Body of pancreas (tissue), 4 donors: ENCODE measurements at regions not wholly inside any gene's neighbourhood (a gene's known extent, or its start where the extent isn't known, plus 50 kb on each side); places are given as distances from the start of the nearest gene placed in this dataset.

Source experiments
- ATAC-seq: fragments of 150-250 bp; one replicate; pipeline ENCODE4 v1.9.1; 2016
- DNase-seq, 4 donors: peaks; one replicate each; pipeline ENCODE4 v3.0.0-alpha.2; 2019
- H3K27ac ChIP-seq, 4 donors: fragments of 200-600 bp; sonication (generic); 1 replicate in 3 of 4; 2 replicates in 1 of 4; pipeline versions ENCODE4 v1.5.1 to v1.6.1; 2016 to 2019; ENCODE audit warnings: mild to moderate bottlenecking in 1 of 4, mixed read lengths in 1 of 4, moderate library complexity in 1 of 4
- H3K27me3 ChIP-seq, 2 donors: fragments of 200-600 bp; sonication (generic); one replicate each; pipeline ENCODE4 v1.6.0; 2016; ENCODE audit warnings: mild to moderate bottlenecking in 1 of 2
- H3K36me3 ChIP-seq, 2 donors: fragments of 200-600 bp; sonication (generic); replicated peaks in 1 of 2; 2 replicates each; pipeline ENCODE4 v1.5.1; 2016; ENCODE audit warnings: low read depth in 2 of 2; ENCODE audit not compliant: insufficient read depth in 1 of 2
- H3K4me1 ChIP-seq: fragments of 200-600 bp; sonication (generic); one replicate; pipeline ENCODE4 v1.6.0; 2016
- H3K4me3 ChIP-seq, 2 donors: fragments of 200-600 bp; sonication (generic); 1 replicate in 1 of 2; 2 replicates in 1 of 2; pipeline ENCODE4 v1.5.1; 2016 to 2019
- H3K9me3 ChIP-seq, 3 donors: fragments of 200-600 bp; sonication (generic); 1 replicate in 2 of 3; 2 replicates in 1 of 3; pipeline ENCODE4 v1.5.1; 2016
- POLR2A ChIP-seq, 3 donors: fragments of 450-650 bp; IDR thresholded peaks; one replicate each; pipeline ENCODE4 v1.6.1; 2016; ENCODE audit warnings: antibody characterized with exemption in 3 of 3, mild to moderate bottlenecking in 2 of 3
- WGBS, 2 donors: methylation state at CpG; one replicate each; pipeline ENCODE4 v1.1.5; 2017; 5-methylcytosine and 5-hydroxymethylcytosine counted together
- intact Hi-C: fragments of 100-400 bp; cut with DNase I; formaldehyde crosslinking; loops from one replicate; pipeline ENCODE4 v1.15.1; 2023
- TF ChIP-seq, protein P1 (sequence below), 7 experiments: fragments of 450-650 bp in 4 of 7; fragments of 200-600 bp in 3 of 7; sonication (generic) in 3 of 7; IDR thresholded peaks; one replicate each; pipeline ENCODE4 v1.5.1; 2016 to 2019; ENCODE audit warnings: antibody characterized with exemption in 7 of 7

GRCh38 chr10:10392511-10392910 is 625.2 kb upstream of the CELF2 start:
- intact Hi-C loops = no loop called here
- no peak overlapping the region for H3K27ac ChIP-seq
- DNase-seq (no peak), ATAC-seq (no peak)
- no peaks in the 10 kb centered on the region for H3K36me3 ChIP-seq
- no peaks in the 10 kb centered on the region for H3K4me1 ChIP-seq
- no peak overlapping the region for H3K4me3 ChIP-seq
- no peaks in the 10 kb centered on the region for H3K27me3 ChIP-seq
- WGBS, 2 donors = 73 to 76% methylated on average over 2 of the region's 2 CpGs
- no peaks in the 10 kb centered on the region for H3K9me3 ChIP-seq
- TF ChIP-seq, protein P1, sequence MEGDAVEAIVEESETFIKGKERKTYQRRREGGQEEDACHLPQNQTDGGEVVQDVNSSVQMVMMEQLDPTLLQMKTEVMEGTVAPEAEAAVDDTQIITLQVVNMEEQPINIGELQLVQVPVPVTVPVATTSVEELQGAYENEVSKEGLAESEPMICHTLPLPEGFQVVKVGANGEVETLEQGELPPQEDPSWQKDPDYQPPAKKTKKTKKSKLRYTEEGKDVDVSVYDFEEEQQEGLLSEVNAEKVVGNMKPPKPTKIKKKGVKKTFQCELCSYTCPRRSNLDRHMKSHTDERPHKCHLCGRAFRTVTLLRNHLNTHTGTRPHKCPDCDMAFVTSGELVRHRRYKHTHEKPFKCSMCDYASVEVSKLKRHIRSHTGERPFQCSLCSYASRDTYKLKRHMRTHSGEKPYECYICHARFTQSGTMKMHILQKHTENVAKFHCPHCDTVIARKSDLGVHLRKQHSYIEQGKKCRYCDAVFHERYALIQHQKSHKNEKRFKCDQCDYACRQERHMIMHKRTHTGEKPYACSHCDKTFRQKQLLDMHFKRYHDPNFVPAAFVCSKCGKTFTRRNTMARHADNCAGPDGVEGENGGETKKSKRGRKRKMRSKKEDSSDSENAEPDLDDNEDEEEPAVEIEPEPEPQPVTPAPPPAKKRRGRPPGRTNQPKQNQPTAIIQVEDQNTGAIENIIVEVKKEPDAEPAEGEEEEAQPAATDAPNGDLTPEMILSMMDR (IDR thresholded peaks at IDR 0.05) = no peak
- no peak for TF ChIP-seq POLR2A (IDR thresholded peaks at IDR 0.05)

DNA sequence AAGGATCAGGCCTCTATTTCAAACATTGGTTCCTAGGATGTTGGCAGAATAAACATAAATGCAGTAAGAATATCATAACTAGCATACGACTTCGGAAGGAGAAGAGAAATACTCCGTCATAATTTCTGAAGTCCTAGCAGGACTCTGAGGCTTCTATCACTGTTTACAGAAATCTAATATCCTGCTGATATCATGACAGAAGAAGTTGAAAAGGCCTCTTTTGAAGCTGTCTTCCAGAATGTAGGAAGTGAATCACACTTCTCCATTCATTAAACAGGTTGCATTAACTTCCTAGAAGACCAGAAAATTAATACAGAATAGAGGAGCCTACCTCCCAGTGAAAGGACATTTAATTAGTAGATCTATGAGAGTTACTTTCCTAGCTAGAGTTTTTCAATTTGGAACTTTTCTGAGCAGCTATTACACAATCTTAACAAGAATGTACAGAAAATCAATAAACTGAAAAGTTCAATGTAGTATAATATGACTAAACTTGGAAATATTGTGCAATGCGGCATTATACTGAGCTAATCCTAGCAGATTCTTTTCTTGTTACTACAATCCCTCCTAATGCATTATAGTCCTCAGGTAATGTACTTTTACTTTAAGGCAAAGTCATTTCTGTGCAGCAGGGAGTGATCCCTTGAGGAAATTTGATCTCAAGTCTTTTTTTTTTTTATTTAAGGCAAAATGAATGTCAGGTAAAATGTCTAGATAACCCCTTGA is 622.6 kb upstream of the CELF2 start:
- no peak overlapping the region for H3K4me3 ChIP-seq
- H3K36me3 ChIP-seq = no peaks in the 10 kb centered on the region
- H3K4me1 ChIP-seq = no peaks in the 10 kb centered on the region
- H3K27me3 ChIP-seq = no peaks in the 10 kb centered on the region
- TF ChIP-seq, protein P1 (IDR thresholded peaks at IDR 0.05) = no peak
- TF ChIP-seq POLR2A (IDR thresholded peaks at IDR 0.05) = no peak
- no peak overlapping the region for H3K27ac ChIP-seq
- WGBS, 2 donors = 69 to 75% methylated on average over 4 of the region's 4 CpGs
- H3K9me3 ChIP-seq = no peaks in the 10 kb centered on the region
- intact Hi-C loops = no loop called here
- ATAC-seq (no peak), DNase-seq (no peak)

GRCh38 chr10:10396601-10397000 is 621.1 kb upstream of the CELF2 start:
- no peak for DNase-seq
- TF ChIP-seq, protein P1 (IDR thresholded peaks at IDR 0.05) = no peak
- TF ChIP-seq POLR2A (IDR thresholded peaks at IDR 0.05) = no peak
- no peak for ATAC-seq
- Histone ChIP-seq H3K9me3 (no peaks in the 10 kb centered on the region), H3K36me3 (no peaks in the 10 kb centered on the region), H3K27me3 (no peaks in the 10 kb centered on the region), H3K4me3 (no peak overlapping the region), H3K27ac (no peak overlapping the region), H3K4me1 (no peaks in the 10 kb centered on the region)
- WGBS, 2 donors = 49 to 57% methylated on average over 3 of the region's 3 CpGs
- intact Hi-C loops = no loop called here

DNA sequence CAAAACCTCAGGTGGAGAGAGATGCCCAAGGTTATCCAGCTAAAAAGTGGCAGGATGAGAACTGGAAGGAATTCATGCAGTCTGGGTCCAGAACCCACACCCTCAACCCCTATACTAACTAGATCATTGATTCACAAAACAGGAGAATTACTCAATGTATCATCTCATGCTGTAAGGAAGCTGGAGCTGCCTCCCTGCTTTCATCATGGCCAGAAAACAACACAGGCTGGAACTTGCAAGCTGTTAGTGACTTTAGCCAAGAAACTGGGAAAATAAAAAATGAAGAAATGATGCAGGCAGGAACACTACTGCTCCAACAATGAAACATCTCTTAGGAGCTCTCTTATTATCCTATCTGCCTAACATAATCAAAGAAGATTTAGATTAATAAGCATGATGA is 619.8 kb upstream of the CELF2 start:
- Histone ChIP-seq H3K9me3 (no peaks in the 10 kb centered on the region), H3K27me3 (no peaks in the 10 kb centered on the region), H3K4me3 (no peak overlapping the region), H3K4me1 (no peaks in the 10 kb centered on the region), H3K36me3 (no peaks in the 10 kb centered on the region), H3K27ac (no peak overlapping the region)
- DNase-seq = no peak
- intact Hi-C loops = no loop called here
- TF ChIP-seq, protein P1 (IDR thresholded peaks at IDR 0.05) = no peak
- TF ChIP-seq POLR2A (IDR thresholded peaks at IDR 0.05) = no peak
- ATAC-seq = no peak

GRCh38 chr10:10403762-10404161 is 613.9 kb upstream of the CELF2 start:
- H3K27me3 ChIP-seq = no peaks in the 10 kb centered on the region
- intact Hi-C loops = no loop called here
- no peak overlapping the region for H3K4me3 ChIP-seq
- no peak for TF ChIP-seq POLR2A (IDR thresholded peaks at IDR 0.05)
- H3K4me1 ChIP-seq = no peaks in the 10 kb centered on the region
- H3K27ac ChIP-seq = no peak overlapping the region
- H3K36me3 ChIP-seq = no peaks in the 10 kb centered on the region
- DNase-seq = no peak
- ATAC-seq = no peak
- WGBS, 2 donors = 48 to 50% methylated on average over 1 of the region's 1 CpG
- no peaks in the 10 kb centered on the region for H3K9me3 ChIP-seq
